ENCODE measurements at regions not wholly inside any gene's neighbourhood (a gene's known extent, or its start where the extent isn't known, plus 50 kb on each side); places are given as distances from the start of the nearest gene placed in this dataset.

GRCh38 chr21:36553406-36553805, 73.5 kb upstream of the CLDN14 start:
- TF ChIP-seq FOXM1 (IDR thresholded peaks at IDR 0.05; ENCODE audit: borderline replicate concordance, low read depth) (no peak), REST (IDR thresholded peaks at IDR 0.05; ENCODE audit: low read depth) (no peak), YY1 (IDR thresholded peaks at IDR 0.05; ENCODE audit: low read depth) (no peak), CREB1 (IDR thresholded peaks at IDR 0.05; ENCODE audit: low read depth) (no peak), EP300 (IDR thresholded peaks at IDR 0.05; ENCODE audit: borderline replicate concordance) (no peak), MAX (IDR thresholded peaks at IDR 0.05) (no peak), TCF12 (IDR thresholded peaks at IDR 0.05; ENCODE audit: low read depth) (no peak), NFIC (IDR thresholded peaks at IDR 0.05) (no peak), ZBTB7A (IDR thresholded peaks at IDR 0.05; ENCODE audit: low read depth) (no peak), TAF1 (IDR thresholded peaks at IDR 0.05; ENCODE audit: low read depth) (no peak), RAD21 (IDR thresholded peaks at IDR 0.05; ENCODE audit: low read depth) (no peak), USF1 (IDR thresholded peaks at IDR 0.05) (no peak), CEBPB (IDR thresholded peaks at IDR 0.05) (no peak), EGR1 (IDR thresholded peaks at IDR 0.05) (no peak), TEAD4 (IDR thresholded peaks at IDR 0.05) (no peak)

GRCh38 chr21:36554411-36555157, 74.7 kb upstream of the CLDN14 start:
- no peak for TF ChIP-seq EGR1 (IDR thresholded peaks at IDR 0.05)
- no peak for TF ChIP-seq USF1 (IDR thresholded peaks at IDR 0.05)
- TF ChIP-seq CREB1 (IDR thresholded peaks at IDR 0.05; ENCODE audit: low read depth), result no peak
- no peak for TF ChIP-seq EP300 (IDR thresholded peaks at IDR 0.05; ENCODE audit: borderline replicate concordance)
- no peak for TF ChIP-seq MAX (IDR thresholded peaks at IDR 0.05)
- TF ChIP-seq FOXM1 (IDR thresholded peaks at IDR 0.05; ENCODE audit: borderline replicate concordance, low read depth), result no peak
- no peak for TF ChIP-seq TEAD4 (IDR thresholded peaks at IDR 0.05)
- no peak for TF ChIP-seq TCF12 (IDR thresholded peaks at IDR 0.05; ENCODE audit: low read depth)
- TF ChIP-seq REST (IDR thresholded peaks at IDR 0.05; ENCODE audit: low read depth), result no peak
- no peak for TF ChIP-seq RAD21 (IDR thresholded peaks at IDR 0.05; ENCODE audit: low read depth)
- TF ChIP-seq YY1 (IDR thresholded peaks at IDR 0.05; ENCODE audit: low read depth), result no peak

- TF ChIP-seq ZBTB7A (IDR thresholded peaks at IDR 0.05; ENCODE audit: low read depth) (no peak), TEAD4 (IDR thresholded peaks at IDR 0.05) (no peak), EGR1 (IDR thresholded peaks at IDR 0.05) (no peak), TAF1 (IDR thresholded peaks at IDR 0.05; ENCODE audit: low read depth) (no peak), CEBPB (IDR thresholded peaks at IDR 0.05) (no peak), MAX (IDR thresholded peaks at IDR 0.05) (no peak), NFIC (IDR thresholded peaks at IDR 0.05) (no peak), REST (IDR thresholded peaks at IDR 0.05; ENCODE audit: low read depth) (no peak), CREB1 (IDR thresholded peaks at IDR 0.05; ENCODE audit: low read depth) (no peak), YY1 (IDR thresholded peaks at IDR 0.05; ENCODE audit: low read depth) (no peak), EP300 (IDR thresholded peaks at IDR 0.05; ENCODE audit: borderline replicate concordance) (no peak)
Measured at GRCh38 chr21:36555199-36555800, 75.4 kb upstream of the CLDN14 start.

- no peak for TF ChIP-seq YY1 (IDR thresholded peaks at IDR 0.05; ENCODE audit: low read depth)
Measured at GRCh38 chr21:36557316-36557715, 77.4 kb upstream of the CLDN14 start.
